ENCODE measurements at regions not wholly inside any gene's neighbourhood (a gene's known extent, or its start where the extent isn't known, plus 50 kb on each side); places are given as distances from the start of the nearest gene placed in this dataset.

DNA sequence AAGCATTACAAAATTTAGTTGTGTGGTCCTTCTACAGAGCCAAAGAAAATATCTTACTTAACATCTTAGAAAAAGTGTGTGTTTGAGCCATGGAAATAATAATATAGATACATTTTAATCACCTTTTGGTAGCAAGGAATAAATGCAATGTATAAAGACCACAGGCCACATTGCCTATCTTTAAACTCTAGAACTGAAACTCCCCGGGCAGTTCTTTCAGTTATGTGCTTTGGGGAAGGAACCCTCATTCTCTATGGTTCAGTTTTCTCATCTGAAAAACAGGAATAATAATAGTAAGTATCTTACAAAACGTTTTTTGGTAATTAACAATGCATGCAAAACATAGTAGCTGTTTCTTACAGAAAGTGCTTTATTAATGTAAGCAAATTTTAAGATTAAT lies 67.8 kb upstream of the GABRB2 start:
- 30% methylated on average over 2 of the region's 2 CpGs for WGBS (ENCODE audit: insufficient coverage, insufficient replicate concordance, low lambda C conversion rate, missing lambda C conversion rate)
- TF ChIP-seq CHD4 (IDR thresholded peaks at IDR 0.05), result no peak
- TF ChIP-seq, protein P1, sequence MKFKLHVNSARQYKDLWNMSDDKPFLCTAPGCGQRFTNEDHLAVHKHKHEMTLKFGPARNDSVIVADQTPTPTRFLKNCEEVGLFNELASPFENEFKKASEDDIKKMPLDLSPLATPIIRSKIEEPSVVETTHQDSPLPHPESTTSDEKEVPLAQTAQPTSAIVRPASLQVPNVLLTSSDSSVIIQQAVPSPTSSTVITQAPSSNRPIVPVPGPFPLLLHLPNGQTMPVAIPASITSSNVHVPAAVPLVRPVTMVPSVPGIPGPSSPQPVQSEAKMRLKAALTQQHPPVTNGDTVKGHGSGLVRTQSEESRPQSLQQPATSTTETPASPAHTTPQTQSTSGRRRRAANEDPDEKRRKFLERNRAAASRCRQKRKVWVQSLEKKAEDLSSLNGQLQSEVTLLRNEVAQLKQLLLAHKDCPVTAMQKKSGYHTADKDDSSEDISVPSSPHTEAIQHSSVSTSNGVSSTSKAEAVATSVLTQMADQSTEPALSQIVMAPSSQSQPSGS (IDR thresholded peaks at IDR 0.05; ENCODE audit: low read length), result no peak
- no peak for TF ChIP-seq HDAC2 (IDR thresholded peaks at IDR 0.05)
- ChIA-PET CTCF (no interaction called here), POLR2A (no interaction called here), SMC1A (ENCODE audit: uncharacterized antibody, unreplicated experiment) (no interaction called here), RAD21 (ENCODE audit: unreplicated experiment) (no interaction called here)
- Histone ChIP-seq H3K79me2 (ENCODE audit: control insufficient read depth, insufficient read depth, low read length) (no peaks in the 10 kb centered on the region), H2AFZ (ENCODE audit: control insufficient read depth, low read depth, low read length) (no peak overlapping the region), H3K27ac (ENCODE audit: control insufficient read depth, insufficient read depth) (no peak overlapping the region), H3K4me2 (ENCODE audit: control insufficient read depth, insufficient read depth) (no peak overlapping the region), H3K36me3 (ENCODE audit: control insufficient read depth in 2 of 2, insufficient read depth in 2 of 2, low read length in 1 of 2) (no peaks in the 10 kb centered on the region), H3K9me3 (replicated peaks; ENCODE audit: control insufficient read depth, insufficient read depth, low read length) (no peaks in the 10 kb centered on the region), H3K9ac (ENCODE audit: control insufficient read depth, insufficient read depth, low read length) (no peak overlapping the region), H3K4me1 (ENCODE audit: control insufficient read depth, insufficient read depth, low read length) (no peaks in the 10 kb centered on the region), H3K4me3 (no peak overlapping the region), H3K27me3 (replicated peaks in 1 of 2; ENCODE audit: control insufficient read depth in 2 of 2, insufficient read depth in 2 of 2, low read length in 1 of 2) (no peaks in the 10 kb centered on the region), H4K20me1 (ENCODE audit: control insufficient read depth, insufficient read depth) (no peaks in the 10 kb centered on the region)
- in situ Hi-C loops (cut with MboI), result no loop called here
- ATAC-seq (no peak), DNase-seq (ENCODE audit: low read depth, low spot score) (no peak), FAIRE-seq (no peak)
- no TSS peak for BruUV-seq (replicated peaks)
- intact Hi-C loops (cut with micrococcal nuclease; ENCODE audit: unreplicated experiment), result no loop called here

DNA sequence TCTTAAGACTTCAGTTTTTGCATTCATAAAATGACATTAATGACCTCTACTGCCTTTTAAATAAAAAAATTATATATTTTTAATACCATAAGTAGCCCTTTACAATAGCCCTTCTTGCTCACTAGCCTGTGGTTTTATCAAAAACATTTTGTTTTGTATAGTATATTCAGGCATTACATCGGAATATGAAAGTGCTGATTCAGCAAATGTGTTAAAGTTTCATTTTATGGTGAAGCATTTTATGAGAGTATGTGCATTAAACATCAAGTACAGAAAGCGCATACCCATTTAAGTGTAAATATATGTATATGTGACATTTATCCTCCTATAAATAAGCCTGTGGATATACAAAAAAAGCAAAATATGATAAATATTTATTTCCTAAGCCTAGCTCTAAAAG lies 56.2 kb upstream of the GABRB2 start:
- WGBS (ENCODE audit: insufficient coverage, insufficient replicate concordance, low lambda C conversion rate, missing lambda C conversion rate), result 24% methylated on average over 2 of the region's 2 CpGs
- FAIRE-seq, result no peak
- no peak overlapping the region for H2AFZ ChIP-seq (ENCODE audit: control insufficient read depth, low read depth, low read length)
- TF ChIP-seq NR2F1 (conservative IDR thresholded peaks at IDR 0.05), result no peak
- TF ChIP-seq MYB (IDR thresholded peaks at IDR 0.05; ENCODE audit: borderline replicate concordance, low read depth, low read length), result no peak
- TF ChIP-seq, protein P2, sequence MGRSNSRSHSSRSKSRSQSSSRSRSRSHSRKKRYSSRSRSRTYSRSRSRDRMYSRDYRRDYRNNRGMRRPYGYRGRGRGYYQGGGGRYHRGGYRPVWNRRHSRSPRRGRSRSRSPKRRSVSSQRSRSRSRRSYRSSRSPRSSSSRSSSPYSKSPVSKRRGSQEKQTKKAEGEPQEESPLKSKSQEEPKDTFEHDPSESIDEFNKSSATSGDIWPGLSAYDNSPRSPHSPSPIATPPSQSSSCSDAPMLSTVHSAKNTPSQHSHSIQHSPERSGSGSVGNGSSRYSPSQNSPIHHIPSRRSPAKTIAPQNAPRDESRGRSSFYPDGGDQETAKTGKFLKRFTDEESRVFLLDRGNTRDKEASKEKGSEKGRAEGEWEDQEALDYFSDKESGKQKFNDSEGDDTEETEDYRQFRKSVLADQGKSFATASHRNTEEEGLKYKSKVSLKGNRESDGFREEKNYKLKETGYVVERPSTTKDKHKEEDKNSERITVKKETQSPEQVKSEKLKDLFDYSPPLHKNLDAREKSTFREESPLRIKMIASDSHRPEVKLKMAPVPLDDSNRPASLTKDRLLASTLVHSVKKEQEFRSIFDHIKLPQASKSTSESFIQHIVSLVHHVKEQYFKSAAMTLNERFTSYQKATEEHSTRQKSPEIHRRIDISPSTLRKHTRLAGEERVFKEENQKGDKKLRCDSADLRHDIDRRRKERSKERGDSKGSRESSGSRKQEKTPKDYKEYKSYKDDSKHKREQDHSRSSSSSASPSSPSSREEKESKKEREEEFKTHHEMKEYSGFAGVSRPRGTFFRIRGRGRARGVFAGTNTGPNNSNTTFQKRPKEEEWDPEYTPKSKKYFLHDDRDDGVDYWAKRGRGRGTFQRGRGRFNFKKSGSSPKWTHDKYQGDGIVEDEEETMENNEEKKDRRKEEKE (IDR thresholded peaks at IDR 0.05), result no peak
- TF ChIP-seq, protein P3, sequence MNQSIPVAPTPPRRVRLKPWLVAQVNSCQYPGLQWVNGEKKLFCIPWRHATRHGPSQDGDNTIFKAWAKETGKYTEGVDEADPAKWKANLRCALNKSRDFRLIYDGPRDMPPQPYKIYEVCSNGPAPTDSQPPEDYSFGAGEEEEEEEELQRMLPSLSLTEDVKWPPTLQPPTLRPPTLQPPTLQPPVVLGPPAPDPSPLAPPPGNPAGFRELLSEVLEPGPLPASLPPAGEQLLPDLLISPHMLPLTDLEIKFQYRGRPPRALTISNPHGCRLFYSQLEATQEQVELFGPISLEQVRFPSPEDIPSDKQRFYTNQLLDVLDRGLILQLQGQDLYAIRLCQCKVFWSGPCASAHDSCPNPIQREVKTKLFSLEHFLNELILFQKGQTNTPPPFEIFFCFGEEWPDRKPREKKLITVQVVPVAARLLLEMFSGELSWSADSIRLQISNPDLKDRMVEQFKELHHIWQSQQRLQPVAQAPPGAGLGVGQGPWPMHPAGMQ (IDR thresholded peaks at IDR 0.05; ENCODE audit: borderline replicate concordance), result no peak
- TF ChIP-seq MXI1 (IDR thresholded peaks at IDR 0.05; ENCODE audit: low read depth, low read length), result no peak
- TF ChIP-seq, protein P4, sequence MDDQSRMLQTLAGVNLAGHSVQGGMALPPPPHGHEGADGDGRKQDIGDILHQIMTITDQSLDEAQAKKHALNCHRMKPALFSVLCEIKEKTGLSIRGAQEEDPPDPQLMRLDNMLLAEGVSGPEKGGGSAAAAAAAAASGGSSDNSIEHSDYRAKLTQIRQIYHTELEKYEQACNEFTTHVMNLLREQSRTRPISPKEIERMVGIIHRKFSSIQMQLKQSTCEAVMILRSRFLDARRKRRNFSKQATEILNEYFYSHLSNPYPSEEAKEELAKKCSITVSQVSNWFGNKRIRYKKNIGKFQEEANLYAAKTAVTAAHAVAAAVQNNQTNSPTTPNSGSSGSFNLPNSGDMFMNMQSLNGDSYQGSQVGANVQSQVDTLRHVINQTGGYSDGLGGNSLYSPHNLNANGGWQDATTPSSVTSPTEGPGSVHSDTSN (IDR thresholded peaks at IDR 0.05; ENCODE audit: insufficient replicate concordance, low read depth, low read length), result no peak
- TF ChIP-seq NFXL1 (IDR thresholded peaks at IDR 0.05; ENCODE audit: borderline replicate concordance), result no peak
- no peak for TF ChIP-seq RB1 (IDR thresholded peaks at IDR 0.05; ENCODE audit: borderline replicate concordance)
- TF ChIP-seq ATF7 (IDR thresholded peaks at IDR 0.05; ENCODE audit: low read depth), result no peak

More for the DNA sequence above, 56.2 kb upstream of the GABRB2 start:
- DNase-seq (ENCODE audit: low read depth, low spot score) (no peak), ATAC-seq (no peak)
- in situ Hi-C loops (cut with MboI) (no loop called here), intact Hi-C loops (cut with micrococcal nuclease; ENCODE audit: unreplicated experiment) (no loop called here)
- no peaks in the 10 kb centered on the region for H3K9me3 ChIP-seq (replicated peaks; ENCODE audit: control insufficient read depth, insufficient read depth, low read length)
- H3K9ac ChIP-seq (ENCODE audit: control insufficient read depth, insufficient read depth, low read length), result no peak overlapping the region
- no peak overlapping the region for H3K4me2 ChIP-seq (ENCODE audit: control insufficient read depth, insufficient read depth)
- no peak overlapping the region for H3K27ac ChIP-seq (ENCODE audit: control insufficient read depth, insufficient read depth)
- H3K27me3 ChIP-seq (replicated peaks in 1 of 2; ENCODE audit: control insufficient read depth in 2 of 2, insufficient read depth in 2 of 2, low read length in 1 of 2), result no peaks in the 10 kb centered on the region
- no peaks in the 10 kb centered on the region for H4K20me1 ChIP-seq (ENCODE audit: control insufficient read depth, insufficient read depth)
- CTCF ChIA-PET, result no interaction called here
- no peaks in the 10 kb centered on the region for H3K36me3 ChIP-seq (ENCODE audit: control insufficient read depth in 2 of 2, insufficient read depth in 2 of 2, low read length in 1 of 2)
- SMC1A ChIA-PET (ENCODE audit: uncharacterized antibody, unreplicated experiment), result no interaction called here
- RAD21 ChIA-PET (ENCODE audit: unreplicated experiment), result no interaction called here
- no TSS peak for BruUV-seq (replicated peaks)
- H3K79me2 ChIP-seq (ENCODE audit: control insufficient read depth, insufficient read depth, low read length), result no peaks in the 10 kb centered on the region
- POLR2A ChIA-PET, result no interaction called here
- H3K4me3 ChIP-seq, result no peak overlapping the region
- no peaks in the 10 kb centered on the region for H3K4me1 ChIP-seq (ENCODE audit: control insufficient read depth, insufficient read depth, low read length)
